GM10266 (cell line): ENCODE measurements at regions not wholly inside any gene's neighbourhood (a gene's known extent, or its start where the extent isn't known, plus 50 kb on each side); places are given as distances from the start of the nearest gene placed in this dataset.

Source experiments
- DNase-seq: peaks from one replicate; pipeline ENCODE4 v3.0.0; 2012; ENCODE audit errors: extremely low spot score
- TF ChIP-seq, protein P1 (sequence below): IDR thresholded peaks from 2 replicates; pipeline ENCODE4 v1.5.1; 2012; ENCODE audit warnings: mild to moderate bottlenecking, low read depth; ENCODE audit not compliant: control insufficient read depth, insufficient read depth; ENCODE audit errors: missing control alignments

DNA sequence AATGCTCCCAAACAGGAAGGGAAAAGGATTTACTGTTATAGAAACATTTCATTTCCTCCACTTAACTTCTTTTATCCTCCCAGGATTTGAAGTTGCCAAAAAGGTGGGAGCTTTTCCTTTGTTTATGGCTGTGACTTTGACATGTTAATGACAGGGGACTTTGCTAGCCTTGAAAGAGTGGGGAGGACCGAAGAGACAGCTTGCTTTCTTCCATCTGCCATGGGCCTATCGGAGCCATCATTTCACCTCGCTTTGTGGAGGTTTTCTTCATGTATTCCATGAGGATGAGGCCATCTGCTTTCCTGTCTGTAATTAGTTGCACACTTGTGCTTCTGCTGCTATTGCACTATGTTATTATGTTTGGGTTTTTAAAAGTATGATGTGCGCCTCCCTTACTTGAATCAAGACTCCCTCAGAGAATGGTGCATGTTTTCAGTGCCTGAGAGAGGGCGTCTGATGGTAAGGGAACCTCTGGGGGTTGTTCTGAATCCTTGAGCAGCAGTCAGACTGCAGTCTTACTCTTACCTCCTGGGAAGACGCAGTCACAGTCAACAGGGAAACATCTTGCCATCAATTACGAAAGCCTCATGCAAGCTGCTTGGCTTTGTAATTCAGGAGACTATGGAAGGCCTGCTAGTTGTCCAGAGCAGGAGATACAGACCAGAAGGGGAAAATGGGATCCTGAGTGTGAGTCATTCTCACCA is 173.3 kb upstream of the MGAT5 start:
- DNase-seq: no peak
- TF ChIP-seq, protein P1, sequence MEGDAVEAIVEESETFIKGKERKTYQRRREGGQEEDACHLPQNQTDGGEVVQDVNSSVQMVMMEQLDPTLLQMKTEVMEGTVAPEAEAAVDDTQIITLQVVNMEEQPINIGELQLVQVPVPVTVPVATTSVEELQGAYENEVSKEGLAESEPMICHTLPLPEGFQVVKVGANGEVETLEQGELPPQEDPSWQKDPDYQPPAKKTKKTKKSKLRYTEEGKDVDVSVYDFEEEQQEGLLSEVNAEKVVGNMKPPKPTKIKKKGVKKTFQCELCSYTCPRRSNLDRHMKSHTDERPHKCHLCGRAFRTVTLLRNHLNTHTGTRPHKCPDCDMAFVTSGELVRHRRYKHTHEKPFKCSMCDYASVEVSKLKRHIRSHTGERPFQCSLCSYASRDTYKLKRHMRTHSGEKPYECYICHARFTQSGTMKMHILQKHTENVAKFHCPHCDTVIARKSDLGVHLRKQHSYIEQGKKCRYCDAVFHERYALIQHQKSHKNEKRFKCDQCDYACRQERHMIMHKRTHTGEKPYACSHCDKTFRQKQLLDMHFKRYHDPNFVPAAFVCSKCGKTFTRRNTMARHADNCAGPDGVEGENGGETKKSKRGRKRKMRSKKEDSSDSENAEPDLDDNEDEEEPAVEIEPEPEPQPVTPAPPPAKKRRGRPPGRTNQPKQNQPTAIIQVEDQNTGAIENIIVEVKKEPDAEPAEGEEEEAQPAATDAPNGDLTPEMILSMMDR: no peak

DNA sequence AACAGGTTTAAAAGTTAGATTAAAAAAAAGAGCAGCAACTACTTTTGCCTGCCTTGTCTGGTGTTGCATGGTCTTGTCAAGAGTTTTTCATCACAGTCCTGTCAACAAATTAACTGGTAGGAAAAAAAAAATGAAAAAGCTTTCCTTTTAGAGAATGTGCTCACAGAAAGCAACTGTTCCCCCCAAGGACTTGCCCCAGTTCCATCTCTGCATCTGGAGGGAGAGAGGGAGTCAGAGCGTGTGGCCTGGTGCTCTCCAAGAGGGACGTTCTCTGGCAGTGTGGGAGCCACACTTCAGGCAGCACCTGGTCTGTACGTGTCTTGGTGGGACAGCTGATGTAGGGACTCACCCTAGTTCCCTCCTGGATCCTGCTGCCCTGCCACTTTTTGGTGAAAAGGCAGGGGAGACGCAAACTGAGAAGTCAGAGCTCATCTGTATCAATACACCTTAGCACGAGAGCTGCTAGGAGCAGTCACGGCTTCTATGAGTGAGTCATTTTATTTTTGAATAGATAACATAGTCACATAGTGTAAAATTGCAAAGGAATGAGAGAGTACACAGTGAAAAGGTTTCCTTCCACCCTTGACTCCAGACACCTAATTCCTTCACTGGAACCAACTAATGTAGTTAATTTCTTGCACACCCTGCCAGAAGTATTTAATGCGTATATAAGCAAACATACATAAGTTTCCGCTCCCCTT is 172.5 kb upstream of the MGAT5 start:
- DNase-seq: no peak
- TF ChIP-seq, protein P1: no peak

DNA sequence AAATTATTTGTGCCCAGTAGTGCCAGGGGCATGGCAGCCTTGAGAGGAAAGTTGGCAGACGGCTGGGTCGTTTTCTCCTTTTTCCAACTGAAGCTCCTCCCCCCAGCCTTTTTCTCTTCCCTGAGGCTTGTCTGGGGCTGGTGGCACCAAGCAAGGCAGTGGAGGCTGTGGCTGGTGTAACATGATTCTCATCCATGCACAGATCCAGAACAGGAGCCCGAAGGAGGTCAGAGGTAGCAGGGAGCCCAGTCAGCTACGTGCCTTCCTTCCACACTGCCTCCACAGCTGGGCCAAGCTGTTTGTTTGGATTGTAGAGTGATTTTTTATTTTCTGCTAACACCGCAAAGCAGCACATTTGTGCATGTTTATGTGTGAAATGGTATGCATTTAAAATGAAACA is 170.3 kb upstream of the MGAT5 start:
- no peak for DNase-seq

DNA sequence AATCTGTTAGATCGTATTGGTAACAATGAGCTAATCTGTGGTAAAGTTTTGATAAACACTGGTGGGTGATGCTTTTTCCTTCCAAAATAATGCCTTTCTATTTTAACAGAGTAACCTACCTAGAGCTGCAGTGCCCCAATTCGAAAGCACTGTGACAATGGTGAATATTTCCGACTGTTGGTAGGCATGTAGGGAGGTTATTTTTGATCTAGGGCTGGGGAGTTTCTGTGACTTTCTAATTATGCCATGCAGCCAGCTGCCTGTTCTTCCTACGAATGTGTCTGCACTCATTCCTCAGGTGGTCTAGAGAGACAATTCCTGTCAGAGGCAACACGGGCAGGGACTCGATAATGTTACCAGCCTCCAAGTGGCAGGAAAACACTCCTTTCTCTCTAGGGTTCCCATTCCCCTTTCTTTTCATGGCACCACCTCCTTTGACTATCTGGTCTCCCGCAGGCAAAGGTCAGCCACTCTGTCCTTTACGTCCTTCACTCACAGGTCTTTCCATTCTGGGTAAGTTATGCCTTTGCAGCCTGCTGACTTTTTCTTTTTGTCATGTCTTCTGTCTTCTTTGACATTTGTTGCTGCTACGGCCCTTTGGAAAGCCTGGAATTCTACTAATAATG is 167.2 kb upstream of the MGAT5 start:
- DNase-seq: no peak
- TF ChIP-seq, protein P1: no peak

More for the DNA sequence above, 170.3 kb upstream of the MGAT5 start:
- TF ChIP-seq, protein P1: no peak

DNA sequence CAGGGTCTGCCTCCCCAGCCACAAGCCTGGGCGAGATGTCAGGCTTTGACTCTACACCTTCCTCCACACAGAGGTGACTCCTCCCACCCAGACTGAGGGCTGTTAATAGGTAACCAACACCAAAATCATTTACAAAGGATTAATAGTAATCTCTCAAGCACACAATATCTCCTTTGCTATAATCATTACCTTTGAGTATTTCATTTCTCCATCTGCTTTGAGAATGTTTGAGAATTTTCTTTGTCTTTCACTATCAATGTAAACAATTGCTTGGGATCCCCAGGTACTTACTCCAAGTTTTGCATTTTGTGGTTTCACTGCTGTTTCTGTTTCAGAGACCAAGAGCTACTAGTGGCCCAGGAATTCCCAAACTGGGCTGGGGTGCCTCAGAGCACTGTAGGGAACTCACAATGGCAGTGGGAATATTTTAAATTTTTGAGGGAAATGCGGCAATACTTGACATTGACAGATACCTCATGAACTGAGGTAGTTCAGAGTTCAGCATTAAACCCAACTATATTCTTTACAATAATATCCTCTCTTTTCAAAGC is 166.4 kb upstream of the MGAT5 start:
- TF ChIP-seq, protein P1: no peak

DNA sequence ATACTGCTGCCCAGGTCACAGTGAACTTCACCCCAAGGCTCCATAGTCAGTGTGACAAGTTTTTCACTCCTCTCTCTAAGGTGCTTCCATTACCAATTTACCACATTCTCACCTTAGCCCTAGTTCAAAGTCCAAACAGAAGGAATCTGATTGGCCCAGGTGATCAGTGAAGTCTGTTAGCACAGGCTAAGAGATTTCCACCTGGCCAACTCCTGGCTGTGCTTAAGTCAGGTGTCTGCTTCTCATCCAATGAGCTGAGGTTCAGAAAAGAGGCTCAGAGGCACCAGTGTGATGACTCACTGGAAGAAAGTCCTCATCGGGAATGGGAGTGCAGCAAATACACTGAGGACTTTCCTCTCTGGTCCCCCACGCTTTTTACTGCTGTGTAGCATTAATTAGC is 164.4 kb upstream of the MGAT5 start:
- TF ChIP-seq, protein P1: no peak
- DNase-seq: no peak

More for the DNA sequence above, 166.4 kb upstream of the MGAT5 start:
- no peak for DNase-seq
